Gastroesophageal sphincter (tissue), 3 donors: ENCODE measurements at regions not wholly inside any gene's neighbourhood (a gene's known extent, or its start where the extent isn't known, plus 50 kb on each side); places are given as distances from the start of the nearest gene placed in this dataset.

Experiments used
- EP300 ChIP-seq: sonication (generic); formaldehyde crosslinking; IDR thresholded peaks from one replicate; pipeline ENCODE4 v1.6.1; 2017; ENCODE audit warnings: antibody characterized with exemption, mild to moderate bottlenecking
- POLR2AphosphoS5 ChIP-seq: sonication (generic); formaldehyde crosslinking; IDR thresholded peaks from one replicate; pipeline ENCODE4 v1.6.1; 2017; ENCODE audit warnings: antibody characterized with exemption
- TF ChIP-seq, protein P1 (sequence below), 4 experiments: fragments of 200-600 bp in 2 of 4; fragments of 450-650 bp in 2 of 4; sonication (generic) in 1 of 4; IDR thresholded peaks; one replicate each; pipeline ENCODE4 v1.5.1; 2017 to 2019; ENCODE audit warnings: antibody characterized with exemption in 4 of 4, mild to moderate bottlenecking in 2 of 4, moderate library complexity in 2 of 4

DNA sequence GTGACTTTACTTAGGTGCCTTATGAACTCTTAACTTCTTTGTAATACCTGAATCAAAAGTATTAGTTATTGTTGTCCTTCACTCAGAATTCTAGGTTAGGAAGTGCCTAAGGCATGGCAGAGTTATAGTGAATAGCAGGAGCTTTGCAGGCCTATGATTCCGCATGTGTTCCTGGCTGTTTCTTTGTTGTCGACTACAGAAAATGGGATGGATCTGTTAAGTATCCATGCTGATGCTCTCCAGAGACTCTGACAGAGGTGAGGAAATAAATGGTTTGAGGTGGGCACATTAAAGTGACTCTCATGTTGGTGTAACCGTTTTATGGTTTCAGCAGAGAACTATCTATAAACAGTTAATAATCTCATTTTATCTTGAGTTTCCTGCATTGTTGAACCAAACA lies 1601.3 kb downstream of the PCDH7 start:
- TF ChIP-seq, protein P1, sequence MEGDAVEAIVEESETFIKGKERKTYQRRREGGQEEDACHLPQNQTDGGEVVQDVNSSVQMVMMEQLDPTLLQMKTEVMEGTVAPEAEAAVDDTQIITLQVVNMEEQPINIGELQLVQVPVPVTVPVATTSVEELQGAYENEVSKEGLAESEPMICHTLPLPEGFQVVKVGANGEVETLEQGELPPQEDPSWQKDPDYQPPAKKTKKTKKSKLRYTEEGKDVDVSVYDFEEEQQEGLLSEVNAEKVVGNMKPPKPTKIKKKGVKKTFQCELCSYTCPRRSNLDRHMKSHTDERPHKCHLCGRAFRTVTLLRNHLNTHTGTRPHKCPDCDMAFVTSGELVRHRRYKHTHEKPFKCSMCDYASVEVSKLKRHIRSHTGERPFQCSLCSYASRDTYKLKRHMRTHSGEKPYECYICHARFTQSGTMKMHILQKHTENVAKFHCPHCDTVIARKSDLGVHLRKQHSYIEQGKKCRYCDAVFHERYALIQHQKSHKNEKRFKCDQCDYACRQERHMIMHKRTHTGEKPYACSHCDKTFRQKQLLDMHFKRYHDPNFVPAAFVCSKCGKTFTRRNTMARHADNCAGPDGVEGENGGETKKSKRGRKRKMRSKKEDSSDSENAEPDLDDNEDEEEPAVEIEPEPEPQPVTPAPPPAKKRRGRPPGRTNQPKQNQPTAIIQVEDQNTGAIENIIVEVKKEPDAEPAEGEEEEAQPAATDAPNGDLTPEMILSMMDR (IDR thresholded peaks at IDR 0.05) = no peak
- no peak for TF ChIP-seq EP300
- no peak for TF ChIP-seq POLR2AphosphoS5
